Breast epithelium (tissue), 3 donors: ENCODE measurements at regions not wholly inside any gene's neighbourhood (a gene's known extent, or its start where the extent isn't known, plus 50 kb on each side); places are given as distances from the start of the nearest gene placed in this dataset.

Source experiments
- CTCF ChIP-seq, 3 donors: fragments of 450-650 bp; IDR thresholded peaks; one replicate each; pipeline ENCODE4 v1.5.1; 2016 to 2017; ENCODE audit warnings: antibody characterized with exemption in 3 of 3, mild to moderate bottlenecking in 3 of 3, moderate library complexity in 3 of 3
- POLR2A ChIP-seq: fragments of 450-650 bp; IDR thresholded peaks from one replicate; pipeline ENCODE4 v1.6.1; 2016; ENCODE audit warnings: antibody characterized with exemption, mild to moderate bottlenecking, moderate library complexity
- POLR2AphosphoS5 ChIP-seq, 3 donors: sonication (generic); formaldehyde crosslinking; IDR thresholded peaks; one replicate each; pipeline ENCODE4 v1.6.1; 2017; ENCODE audit warnings: antibody characterized with exemption in 3 of 3

- TF ChIP-seq CTCF (IDR thresholded peaks at IDR 0.05), result no peak
- no peak for TF ChIP-seq POLR2AphosphoS5 (IDR thresholded peaks at IDR 0.05)
- no peak for TF ChIP-seq POLR2A
Observed at GRCh38 chr20:24744747-24745146, 204.3 kb upstream of the CST7 start.
